ENCODE measurements at regions not wholly inside any gene's neighbourhood (a gene's known extent, or its start where the extent isn't known, plus 50 kb on each side); places are given as distances from the start of the nearest gene placed in this dataset.
"Not testable (repeated sequence)": the region's sequence is repeated elsewhere in the genome, so short reads cannot be mapped to it uniquely, and the experiment has no call there.

DNA sequence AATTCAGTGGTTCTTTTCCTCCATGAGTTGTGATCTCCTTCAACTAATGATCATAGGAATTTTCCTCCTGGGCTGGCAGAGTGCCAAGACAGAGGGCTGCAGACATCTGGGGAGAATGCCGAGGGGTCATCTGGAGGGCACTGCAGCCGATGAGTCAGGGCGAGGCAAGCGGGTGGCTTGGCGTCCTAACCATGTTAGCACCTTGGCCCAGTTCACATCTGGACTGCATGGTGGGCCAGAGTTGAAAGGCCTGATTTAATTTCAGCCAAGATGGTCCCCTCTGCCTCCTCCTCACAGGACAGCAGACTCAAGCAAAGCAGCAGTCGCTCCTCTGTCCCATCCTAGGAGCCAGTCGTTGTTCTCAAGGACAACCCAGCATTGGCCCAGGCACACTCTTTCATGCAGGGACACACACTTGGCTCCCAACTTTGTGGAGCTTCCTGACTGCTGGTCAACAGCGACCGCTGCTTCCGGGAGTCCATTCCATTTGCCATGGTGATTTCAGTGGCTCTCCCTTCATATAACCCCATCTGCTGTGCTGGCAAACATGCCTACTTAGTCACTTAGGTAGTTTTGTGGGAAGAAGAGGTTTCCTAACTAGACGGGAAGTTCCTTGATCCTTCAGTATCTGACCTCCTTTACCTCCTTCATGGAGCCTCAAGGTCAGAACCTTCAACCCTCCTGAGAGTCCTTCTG, 161.8 kb downstream of the TTC8 start:
- no peak overlapping the region for H2AFZ ChIP-seq (ENCODE audit: low read length)
- no peak overlapping the region for H4K8ac ChIP-seq (replicated peaks; ENCODE audit: insufficient read length, low read depth, low read length)
- no peak overlapping the region for H2AK5ac ChIP-seq (ENCODE audit: insufficient read length, low read length)
- H3K4ac ChIP-seq (ENCODE audit: low read depth, low read length): no peak overlapping the region
- H3K14ac ChIP-seq (ENCODE audit: insufficient read depth, low read length): no peak overlapping the region; the same call in 1 of the 2 replicates
- H2BK12ac ChIP-seq (ENCODE audit: insufficient read length, low read depth, low read length): no peak overlapping the region
- no peak overlapping the region for H2BK15ac ChIP-seq (ENCODE audit: low read depth, low read length)
- no peak overlapping the region for H3K4me2 ChIP-seq (ENCODE audit: insufficient read depth, insufficient read length, low read length)
- H3K4me1 Mint-ChIP-seq: no peaks in the 10 kb centered on the region
- H3K23ac ChIP-seq (ENCODE audit: insufficient read length, low read depth, low read length): no peak overlapping the region
- H3T11ph ChIP-seq (ENCODE audit: low read length): no peak overlapping the region
- no CpG with 5 or more reads among the region's 11 CpGs for WGBS (ENCODE audit: extremely low coverage, insufficient read length, low lambda C conversion rate)
- peaks cover 35% of the 10 kb centered on the region for H3K27me3 Mint-ChIP-seq (ENCODE audit: low read depth)
- H3K56ac ChIP-seq (ENCODE audit: insufficient read length, low read depth, low read length): no peak overlapping the region
- H4K20me1 ChIP-seq (ENCODE audit: control insufficient read depth, insufficient read depth, insufficient read length): no peaks in the 10 kb centered on the region
- H3K79me1 ChIP-seq (ENCODE audit: insufficient read depth, low read depth, low read length, poor library complexity, severe bottlenecking): no peaks in the 10 kb centered on the region
- peaks cover under 1 to 2% of the 10 kb centered on the region in 2 experiments; a peak in 3 of 5 replicates for H3K9me3 Mint-ChIP-seq
- no peak overlapping the region for H3K9ac ChIP-seq (ENCODE audit: extremely low read depth, insufficient read length, low read length)
- H3K36me3 Mint-ChIP-seq (ENCODE audit: insufficient read depth in 1 of 3, low read depth in 3 of 3): no peaks in the 10 kb centered on the region; a peak in 1 of 7 replicates
- no peak overlapping the region for H2BK120ac ChIP-seq (ENCODE audit: low read depth, low read length, poor library complexity, severe bottlenecking)
- H3K27ac ChIP-seq (ENCODE audit: insufficient read length, low read depth, low read length): no peak overlapping the region
- no peaks in the 10 kb centered on the region for H3K27me3 ChIP-seq (ENCODE audit: insufficient read depth, low read length)
- no peak overlapping the region for H4K5ac ChIP-seq (ENCODE audit: insufficient read length, low read depth, low read length)
- TF ChIP-seq, protein P1, sequence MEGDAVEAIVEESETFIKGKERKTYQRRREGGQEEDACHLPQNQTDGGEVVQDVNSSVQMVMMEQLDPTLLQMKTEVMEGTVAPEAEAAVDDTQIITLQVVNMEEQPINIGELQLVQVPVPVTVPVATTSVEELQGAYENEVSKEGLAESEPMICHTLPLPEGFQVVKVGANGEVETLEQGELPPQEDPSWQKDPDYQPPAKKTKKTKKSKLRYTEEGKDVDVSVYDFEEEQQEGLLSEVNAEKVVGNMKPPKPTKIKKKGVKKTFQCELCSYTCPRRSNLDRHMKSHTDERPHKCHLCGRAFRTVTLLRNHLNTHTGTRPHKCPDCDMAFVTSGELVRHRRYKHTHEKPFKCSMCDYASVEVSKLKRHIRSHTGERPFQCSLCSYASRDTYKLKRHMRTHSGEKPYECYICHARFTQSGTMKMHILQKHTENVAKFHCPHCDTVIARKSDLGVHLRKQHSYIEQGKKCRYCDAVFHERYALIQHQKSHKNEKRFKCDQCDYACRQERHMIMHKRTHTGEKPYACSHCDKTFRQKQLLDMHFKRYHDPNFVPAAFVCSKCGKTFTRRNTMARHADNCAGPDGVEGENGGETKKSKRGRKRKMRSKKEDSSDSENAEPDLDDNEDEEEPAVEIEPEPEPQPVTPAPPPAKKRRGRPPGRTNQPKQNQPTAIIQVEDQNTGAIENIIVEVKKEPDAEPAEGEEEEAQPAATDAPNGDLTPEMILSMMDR (conservative IDR thresholded peaks at IDR 0.05): no peak
- no peak overlapping the region for H3K18ac ChIP-seq (ENCODE audit: insufficient read length, low read depth, low read length)
- no peak overlapping the region for H2BK5ac ChIP-seq (ENCODE audit: insufficient read length, low read length)
- no peak overlapping the region for H3K4me3 Mint-ChIP-seq
- H3K27ac Mint-ChIP-seq: no peak overlapping the region
- H4K91ac ChIP-seq (ENCODE audit: insufficient read length, low read depth, low read length): no peak overlapping the region
- H3K23me2 ChIP-seq (ENCODE audit: insufficient read length, low read depth, low read length, poor library complexity, severe bottlenecking): no peaks in the 10 kb centered on the region
- no peaks in the 10 kb centered on the region for H3K4me1 ChIP-seq (ENCODE audit: insufficient read depth, low read length)
- H2BK20ac ChIP-seq (ENCODE audit: low read depth, low read length, poor library complexity, severe bottlenecking): no peak overlapping the region
- H3K9me3 ChIP-seq (ENCODE audit: control insufficient read depth, low read depth, low read length): no peaks in the 10 kb centered on the region
- no peaks in the 10 kb centered on the region for H3K79me2 ChIP-seq (ENCODE audit: insufficient read depth, low read length)
- no peak for DNase-seq

DNA sequence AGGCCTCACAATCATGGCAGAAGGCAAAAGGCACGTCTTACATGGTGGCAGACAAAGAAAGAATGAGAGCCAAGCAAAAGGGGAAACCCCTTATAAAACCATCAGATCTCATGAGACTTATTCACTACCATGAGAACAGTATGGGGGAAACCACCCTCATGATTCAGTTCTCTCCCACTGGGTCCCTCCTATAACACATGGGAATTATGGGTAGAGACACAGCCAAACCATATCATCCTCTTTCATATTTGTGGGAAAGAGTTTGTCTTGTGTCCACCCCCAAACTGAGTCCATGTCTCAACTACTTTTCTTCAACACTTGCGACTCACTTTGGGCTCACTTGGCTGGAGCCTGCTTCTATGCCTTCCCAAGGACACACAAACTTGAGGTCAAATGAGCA, 162.5 kb downstream of the TTC8 start:
- not testable (repeated sequence) for H4K91ac ChIP-seq (ENCODE audit: insufficient read length, low read depth, low read length); H4K8ac ChIP-seq (replicated peaks; ENCODE audit: insufficient read length, low read depth, low read length); H4K20me1 ChIP-seq (ENCODE audit: control insufficient read depth, insufficient read depth, insufficient read length); H3K14ac ChIP-seq (ENCODE audit: insufficient read depth, low read length); H3K18ac ChIP-seq (ENCODE audit: insufficient read length, low read depth, low read length); H3K27me3 ChIP-seq (ENCODE audit: insufficient read depth, low read length); H3K9ac ChIP-seq (ENCODE audit: extremely low read depth, insufficient read length, low read length); H2AK5ac ChIP-seq (ENCODE audit: insufficient read length, low read length); H3K4me1 ChIP-seq (ENCODE audit: insufficient read depth, low read length); H3K23me2 ChIP-seq (ENCODE audit: insufficient read length, low read depth, low read length, poor library complexity, severe bottlenecking); H2BK15ac ChIP-seq (ENCODE audit: low read depth, low read length); H3K9me3 ChIP-seq (ENCODE audit: control insufficient read depth, low read depth, low read length); H2BK20ac ChIP-seq (ENCODE audit: low read depth, low read length, poor library complexity, severe bottlenecking); H3K79me2 ChIP-seq (ENCODE audit: insufficient read depth, low read length); H3K23ac ChIP-seq (ENCODE audit: insufficient read length, low read depth, low read length); H4K5ac ChIP-seq (ENCODE audit: insufficient read length, low read depth, low read length); H3K4me1 Mint-ChIP-seq; H2BK12ac ChIP-seq (ENCODE audit: insufficient read length, low read depth, low read length); H3K4me3 Mint-ChIP-seq; H2AFZ ChIP-seq (ENCODE audit: low read length); H3K4ac ChIP-seq (ENCODE audit: low read depth, low read length); H3K9me3 Mint-ChIP-seq; H3K79me1 ChIP-seq (ENCODE audit: insufficient read depth, low read depth, low read length, poor library complexity, severe bottlenecking); H3K36me3 Mint-ChIP-seq (ENCODE audit: insufficient read depth in 1 of 3, low read depth in 3 of 3); H3K56ac ChIP-seq (ENCODE audit: insufficient read length, low read depth, low read length); H3K4me2 ChIP-seq (ENCODE audit: insufficient read depth, insufficient read length, low read length); H3K27ac ChIP-seq (ENCODE audit: insufficient read length, low read depth, low read length); H3K27ac Mint-ChIP-seq; H2BK5ac ChIP-seq (ENCODE audit: insufficient read length, low read length); DNase-seq; H3T11ph ChIP-seq (ENCODE audit: low read length); H2BK120ac ChIP-seq (ENCODE audit: low read depth, low read length, poor library complexity, severe bottlenecking)
- peaks cover 36% of the 10 kb centered on the region for H3K27me3 Mint-ChIP-seq (ENCODE audit: low read depth)
- no CpG with 5 or more reads among the region's 2 CpGs for whole genome bisulfite sequencing (ENCODE audit: extremely low coverage, insufficient read length, low lambda C conversion rate)
